NCI-H526 (cell line): ENCODE measurements at regions not wholly inside any gene's neighbourhood (a gene's known extent, or its start where the extent isn't known, plus 50 kb on each side); places are given as distances from the start of the nearest gene placed in this dataset.
A peak's percentile ranks its signal among the peaks of the same experiment; 100 is the strongest.
"Not testable (repeated sequence)": the region's sequence is repeated elsewhere in the genome, so short reads cannot be mapped to it uniquely, and the experiment has no call there.

ENCODE experiments used
- DNase-seq, 2 experiments: peaks; one replicate each; lab custom pipeline; 2025; lab: John Stamatoyannopoulos, UW

- DNase-seq: no peak
Measured at GRCh38 chrX:81348388-81348787, 146.5 kb downstream of the SH3BGRL start.

GRCh38 chrX:81354954-81355353 lies 153.1 kb downstream of the SH3BGRL start:
- no peak for DNase-seq

- no peak for DNase-seq
Measured at GRCh38 chrX:81355436-81355835, 153.5 kb downstream of the SH3BGRL start.

- DNase-seq: no peak
Measured at GRCh38 chrX:81367291-81367690, 165.4 kb downstream of the SH3BGRL start.

GRCh38 chrX:81377329-81377728 lies 175.4 kb downstream of the SH3BGRL start:
- DNase-seq: peak in 1 of 2 experiments; percentile 27

- no peak for DNase-seq
Measured at GRCh38 chrX:81378560-81378959, 176.7 kb downstream of the SH3BGRL start.

GRCh38 chrX:81390237-81390636 lies 188.3 kb downstream of the SH3BGRL start:
- DNase-seq: no peak

GRCh38 chrX:81392396-81392795 lies 190.5 kb downstream of the SH3BGRL start:
- DNase-seq: no peak

GRCh38 chrX:81405781-81406180 lies 203.9 kb downstream of the SH3BGRL start:
- DNase-seq: no peak

- DNase-seq: no peak
Measured at GRCh38 chrX:81411517-81411916, 209.6 kb downstream of the SH3BGRL start.

- DNase-seq: no peak
Measured at GRCh38 chrX:81412428-81412827, 210.5 kb downstream of the SH3BGRL start.

GRCh38 chrX:81412857-81413256 lies 211.0 kb downstream of the SH3BGRL start:
- not testable (repeated sequence) for DNase-seq

- no peak for DNase-seq
Measured at GRCh38 chrX:81414630-81415029, 212.7 kb downstream of the SH3BGRL start.
